ENCODE measurements at regions not wholly inside any gene's neighbourhood (a gene's known extent, or its start where the extent isn't known, plus 50 kb on each side); places are given as distances from the start of the nearest gene placed in this dataset.

DNA sequence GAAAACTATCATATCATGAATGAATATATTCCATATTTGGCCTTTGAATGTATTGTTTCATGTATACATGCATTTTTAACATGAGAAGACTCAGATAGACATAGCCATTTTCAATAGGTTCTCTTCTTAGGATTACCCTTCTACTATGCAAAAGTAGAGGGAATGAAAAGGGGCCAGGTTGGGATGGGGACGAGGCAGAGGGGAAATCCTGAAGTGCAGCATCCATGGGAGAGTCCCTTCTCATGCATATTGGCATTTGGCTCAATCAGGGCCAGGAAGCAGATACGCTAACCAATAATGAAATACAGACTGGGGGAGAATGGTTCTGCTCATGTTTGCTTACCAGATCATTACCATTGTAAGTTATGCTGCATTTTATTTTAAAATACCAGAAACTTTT lies 475.8 kb downstream of the STK39 start:
- Histone ChIP-seq H3K36me3 (ENCODE audit: insufficient read depth, low read length) (no peaks in the 10 kb centered on the region), H3K9me3 (ENCODE audit: control insufficient read depth in 1 of 2, insufficient read depth in 1 of 2, low read length in 2 of 2) (no peaks in the 10 kb centered on the region), H3K27me3 (ENCODE audit: control insufficient read depth in 1 of 2, insufficient read depth in 2 of 2, low read length in 2 of 2) (no peaks in the 10 kb centered on the region), H3K4me1 (ENCODE audit: insufficient read depth, low read length) (no peaks in the 10 kb centered on the region), H3K27ac (ENCODE audit: low read depth in 1 of 2, low read length in 2 of 2) (no peak overlapping the region), H3K4me3 (ENCODE audit: low read length) (no peak overlapping the region)
- intact Hi-C loops (cut with DNase I, micrococcal nuclease) = no loop called here
- ChIA-PET CTCF (no interaction called here), POLR2A (no interaction called here)
- DNase-seq = no peak
- no peak overlapping the region for H3K4me3 Mint-ChIP-seq
- no peaks in the 10 kb centered on the region for H3K27me3 Mint-ChIP-seq
- no peaks in the 10 kb centered on the region for H3K4me1 Mint-ChIP-seq (ENCODE audit: low read depth)
- H3K36me3 Mint-ChIP-seq (ENCODE audit: low read depth) = no peaks in the 10 kb centered on the region
- no peaks in the 10 kb centered on the region for H3K9me3 Mint-ChIP-seq
- TF ChIP-seq, protein P1, sequence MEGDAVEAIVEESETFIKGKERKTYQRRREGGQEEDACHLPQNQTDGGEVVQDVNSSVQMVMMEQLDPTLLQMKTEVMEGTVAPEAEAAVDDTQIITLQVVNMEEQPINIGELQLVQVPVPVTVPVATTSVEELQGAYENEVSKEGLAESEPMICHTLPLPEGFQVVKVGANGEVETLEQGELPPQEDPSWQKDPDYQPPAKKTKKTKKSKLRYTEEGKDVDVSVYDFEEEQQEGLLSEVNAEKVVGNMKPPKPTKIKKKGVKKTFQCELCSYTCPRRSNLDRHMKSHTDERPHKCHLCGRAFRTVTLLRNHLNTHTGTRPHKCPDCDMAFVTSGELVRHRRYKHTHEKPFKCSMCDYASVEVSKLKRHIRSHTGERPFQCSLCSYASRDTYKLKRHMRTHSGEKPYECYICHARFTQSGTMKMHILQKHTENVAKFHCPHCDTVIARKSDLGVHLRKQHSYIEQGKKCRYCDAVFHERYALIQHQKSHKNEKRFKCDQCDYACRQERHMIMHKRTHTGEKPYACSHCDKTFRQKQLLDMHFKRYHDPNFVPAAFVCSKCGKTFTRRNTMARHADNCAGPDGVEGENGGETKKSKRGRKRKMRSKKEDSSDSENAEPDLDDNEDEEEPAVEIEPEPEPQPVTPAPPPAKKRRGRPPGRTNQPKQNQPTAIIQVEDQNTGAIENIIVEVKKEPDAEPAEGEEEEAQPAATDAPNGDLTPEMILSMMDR (IDR thresholded peaks at IDR 0.05) = no peak
- no peak for ATAC-seq (ENCODE audit: poor library complexity)
- no peak overlapping the region for H3K27ac Mint-ChIP-seq

DNA sequence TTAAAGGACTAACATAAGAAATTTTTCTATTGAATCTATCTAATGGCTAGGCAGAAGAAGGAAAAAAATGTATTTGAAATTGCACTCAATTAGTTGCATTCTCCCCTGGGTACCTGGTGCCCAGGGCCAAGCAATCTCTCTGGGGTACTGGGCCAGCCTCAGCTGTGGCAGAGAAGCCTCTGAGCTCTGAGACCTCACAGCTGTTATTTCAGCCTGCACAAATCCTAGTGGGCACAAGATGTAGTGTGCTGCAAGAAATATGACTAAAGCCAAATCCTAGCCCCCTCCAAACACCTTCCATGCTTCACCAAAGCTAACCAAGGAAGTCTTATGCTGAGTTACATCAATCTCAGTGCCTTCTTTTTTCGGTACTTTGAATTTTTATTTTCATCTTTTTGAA lies 478.4 kb downstream of the STK39 start:
- H3K36me3 Mint-ChIP-seq (ENCODE audit: low read depth) = no peaks in the 10 kb centered on the region
- no peaks in the 10 kb centered on the region for H3K9me3 Mint-ChIP-seq
- no peaks in the 10 kb centered on the region for H3K4me1 Mint-ChIP-seq (ENCODE audit: low read depth)
- ChIA-PET CTCF (no interaction called here), POLR2A (no interaction called here)
- no peaks in the 10 kb centered on the region for H3K36me3 ChIP-seq (ENCODE audit: insufficient read depth, low read length)
- no peak overlapping the region for H3K4me3 Mint-ChIP-seq
- no peaks in the 10 kb centered on the region for H3K27me3 Mint-ChIP-seq
- no peak overlapping the region for H3K27ac Mint-ChIP-seq
- DNase-seq = no peak
- no peak overlapping the region for H3K4me3 ChIP-seq (ENCODE audit: low read length)
- no peaks in the 10 kb centered on the region for H3K9me3 ChIP-seq (ENCODE audit: control insufficient read depth in 1 of 2, insufficient read depth in 1 of 2, low read length in 2 of 2)
- H3K4me1 ChIP-seq (ENCODE audit: insufficient read depth, low read length) = no peaks in the 10 kb centered on the region
- no peak overlapping the region for H3K27ac ChIP-seq (ENCODE audit: low read depth in 1 of 2, low read length in 2 of 2)
- TF ChIP-seq, protein P1 (IDR thresholded peaks at IDR 0.05) = no peak
- intact Hi-C loops (cut with DNase I, micrococcal nuclease) = no loop called here
- H3K27me3 ChIP-seq (ENCODE audit: control insufficient read depth in 1 of 2, insufficient read depth in 2 of 2, low read length in 2 of 2) = no peaks in the 10 kb centered on the region
- no peak for ATAC-seq (ENCODE audit: poor library complexity)

DNA sequence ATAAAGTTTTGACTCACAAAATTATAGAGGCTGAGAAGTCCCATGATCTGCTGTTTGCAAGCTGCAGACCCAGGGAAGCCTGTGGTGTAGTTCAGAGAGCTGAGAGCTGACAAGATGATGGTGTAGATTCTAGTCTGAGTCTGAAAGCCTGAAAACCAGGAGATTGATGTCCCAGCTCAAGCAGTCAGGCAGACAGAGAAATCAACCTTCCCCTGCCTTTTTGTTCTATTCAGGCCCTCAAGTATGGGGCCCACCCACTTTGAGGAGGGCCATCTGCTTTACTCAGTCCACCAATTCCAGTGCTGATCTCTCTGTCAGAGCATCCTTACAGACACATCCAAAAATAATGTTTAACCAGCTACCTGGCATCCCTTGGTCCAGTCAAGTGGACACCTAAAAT lies 479.6 kb downstream of the STK39 start:
- Mint-ChIP-seq H3K9me3 (no peaks in the 10 kb centered on the region), H3K4me3 (no peak overlapping the region), H3K36me3 (ENCODE audit: low read depth) (no peaks in the 10 kb centered on the region), H3K27me3 (no peaks in the 10 kb centered on the region), H3K27ac (no peak overlapping the region), H3K4me1 (ENCODE audit: low read depth) (no peaks in the 10 kb centered on the region)
- no peaks in the 10 kb centered on the region for H3K27me3 ChIP-seq (ENCODE audit: control insufficient read depth in 1 of 2, insufficient read depth in 2 of 2, low read length in 2 of 2)
- TF ChIP-seq, protein P1 (IDR thresholded peaks at IDR 0.05) = no peak
- no peaks in the 10 kb centered on the region for H3K4me1 ChIP-seq (ENCODE audit: insufficient read depth, low read length)
- DNase-seq = no peak
- intact Hi-C loops (cut with DNase I, micrococcal nuclease) = no loop called here
- no peak overlapping the region for H3K27ac ChIP-seq (ENCODE audit: low read depth in 1 of 2, low read length in 2 of 2)
- ATAC-seq (ENCODE audit: poor library complexity) = no peak
- CTCF ChIA-PET = no interaction called here
- H3K36me3 ChIP-seq (ENCODE audit: insufficient read depth, low read length) = no peaks in the 10 kb centered on the region
- no peak overlapping the region for H3K4me3 ChIP-seq (ENCODE audit: low read length)
- POLR2A ChIA-PET = no interaction called here
- H3K9me3 ChIP-seq (ENCODE audit: control insufficient read depth in 1 of 2, insufficient read depth in 1 of 2, low read length in 2 of 2) = no peaks in the 10 kb centered on the region

All from CD4-positive, alpha-beta T cell (primary cell).